Natural killer cell (primary cell): ENCODE measurements at regions not wholly inside any gene's neighbourhood (a gene's known extent, or its start where the extent isn't known, plus 50 kb on each side); places are given as distances from the start of the nearest gene placed in this dataset.
"Not testable (repeated sequence)": the region's sequence is repeated elsewhere in the genome, so short reads cannot be mapped to it uniquely, and the experiment has no call there.

ENCODE experiments used
- ATAC-seq, 3 donors: fragments of 150-1000 bp in 2 of 3; fragments of 200-7000 bp in 1 of 3; cut with Tn5 transposase; 1 replicate in 1 of 3; 2 replicates in 2 of 3; pipeline ENCODE4 v1.10.0; 2021; ENCODE audit warnings: mild to moderate bottlenecking in 2 of 3, moderate library complexity in 2 of 3
- DNase-seq, 2 donors: peaks; one replicate each; pipeline versions ENCODE4 v3.0.0 to v3.0.0-alpha.2; 2013 to 2021; ENCODE audit warnings: mixed read lengths in 1 of 2
- H3K27ac ChIP-seq: one replicate; pipeline ENCODE4 v1.5.1; 2013; ENCODE audit warnings: mild to moderate bottlenecking, low read length
- H3K27me3 ChIP-seq: one replicate; pipeline ENCODE4 v1.6.1; 2013; ENCODE audit warnings: low read length; ENCODE audit not compliant: control insufficient read depth, insufficient read depth
- H3K36me3 ChIP-seq: one replicate; pipeline ENCODE4 v1.6.1; 2013; ENCODE audit warnings: low read length; ENCODE audit not compliant: control insufficient read depth, insufficient read depth
- H3K4me1 ChIP-seq: one replicate; pipeline ENCODE4 v1.6.1; 2013; ENCODE audit warnings: low read length; ENCODE audit not compliant: control insufficient read depth, insufficient read depth
- H3K4me3 ChIP-seq: one replicate; pipeline ENCODE4 v1.5.1; 2013; ENCODE audit warnings: low read length
- H3K9me3 ChIP-seq: one replicate; pipeline ENCODE4 v1.6.1; 2013; ENCODE audit warnings: low read length; ENCODE audit not compliant: control insufficient read depth, insufficient read depth
- H3K27ac Mint-ChIP-seq, 2 donors: one replicate each; pipeline ENCODE4 v1.8.0; 2022; ENCODE audit warnings: mild to moderate bottlenecking in 2 of 2, mixed read lengths in 2 of 2, moderate library complexity in 1 of 2
- H3K27me3 Mint-ChIP-seq, 2 donors: one replicate each; pipeline ENCODE4 v1.8.0; 2022; ENCODE audit warnings: low read depth in 2 of 2, mixed read lengths in 2 of 2
- H3K36me3 Mint-ChIP-seq: one replicate; pipeline ENCODE4 v1.8.0; 2022; ENCODE audit warnings: mixed read lengths
- H3K4me1 Mint-ChIP-seq, 2 donors: one replicate each; pipeline ENCODE4 v1.8.0; 2022; ENCODE audit warnings: mixed read lengths in 2 of 2
- H3K4me3 Mint-ChIP-seq: one replicate; pipeline ENCODE4 v1.8.0; 2022; ENCODE audit warnings: mild to moderate bottlenecking, moderate library complexity, mixed read lengths
- H3K9me3 Mint-ChIP-seq, 2 donors: one replicate each; pipeline ENCODE4 v1.8.0; 2022; ENCODE audit warnings: mixed read lengths in 2 of 2
- CTCF ChIP-seq: fragments of 200-600 bp; IDR thresholded peaks from one replicate; pipeline ENCODE4 v1.8.0; 2022; ENCODE audit warnings: antibody characterized with exemption
- WGBS: methylation state at CpG from one replicate; pipeline ENCODE4 v1.1.7; 2013; ENCODE audit warnings: missing lambda C conversion rate; ENCODE audit not compliant: insufficient coverage; 5-methylcytosine and 5-hydroxymethylcytosine counted together
- intact Hi-C: fragments of 100-400 bp; cut with micrococcal nuclease; formaldehyde crosslinking; loops from one replicate; pipeline ENCODE4 v1.14.2; 2022

- intact Hi-C loops, result no loop called here
- H3K9me3 Mint-ChIP-seq, result peaks cover 4 to 12% of the 10 kb centered on the region in 2 donors
Observed at GRCh38 chr13:105679838-105680237, 855.6 kb downstream of the EFNB2 start.

GRCh38 chr13:105678072-105678471, 857.4 kb downstream of the EFNB2 start:
- Histone ChIP-seq H3K4me1 (no peaks in the 10 kb centered on the region), H3K27me3 (no peaks in the 10 kb centered on the region), H3K9me3 (peaks cover 6% of the 10 kb centered on the region), H3K36me3 (no peaks in the 10 kb centered on the region), H3K4me3 (no peak overlapping the region), H3K27ac (no peak overlapping the region)
- DNase-seq (no peak), ATAC-seq (no peak)
- no peaks in the 10 kb centered on the region for H3K27me3 Mint-ChIP-seq
- H3K27ac Mint-ChIP-seq, result no peak overlapping the region
- H3K36me3 Mint-ChIP-seq, result no peaks in the 10 kb centered on the region
- TF ChIP-seq CTCF, result no peak
- 88% methylated on average over 1 of the region's 1 CpG for WGBS
- no peak overlapping the region for H3K4me3 Mint-ChIP-seq
- H3K9me3 Mint-ChIP-seq, result peaks cover 4 to 10% of the 10 kb centered on the region in 2 donors
- no peaks in the 10 kb centered on the region for H3K4me1 Mint-ChIP-seq
- intact Hi-C loops, result no loop called here

More at GRCh38 chr13:105679838-105680237, 855.6 kb downstream of the EFNB2 start:
- DNase-seq (no peak), ATAC-seq (no peak)
- H3K4me3 ChIP-seq, result no peak overlapping the region
- Mint-ChIP-seq H3K27ac (no peak overlapping the region), H3K36me3 (no peaks in the 10 kb centered on the region), H3K27me3 (no peaks in the 10 kb centered on the region), H3K4me1 (no peaks in the 10 kb centered on the region), H3K4me3 (no peak overlapping the region)
- no peak overlapping the region for H3K27ac ChIP-seq
- no peaks in the 10 kb centered on the region for H3K4me1 ChIP-seq
- no peaks in the 10 kb centered on the region for H3K36me3 ChIP-seq
- no peaks in the 10 kb centered on the region for H3K27me3 ChIP-seq
- H3K9me3 ChIP-seq, result peaks cover 6% of the 10 kb centered on the region
- TF ChIP-seq CTCF, result no peak
- 86% methylated on average over 4 of the region's 4 CpGs for WGBS

GRCh38 chr13:105672881-105673280, 862.6 kb downstream of the EFNB2 start:
- DNase-seq (no peak), ATAC-seq (no peak)
- no peaks in the 10 kb centered on the region for H3K27me3 ChIP-seq
- no peak overlapping the region for H3K4me3 Mint-ChIP-seq
- no peaks in the 10 kb centered on the region for H3K36me3 Mint-ChIP-seq
- H3K9me3 Mint-ChIP-seq, result peaks cover 5 to 16% of the 10 kb centered on the region in 2 donors
- H3K9me3 ChIP-seq, result peaks cover 8% of the 10 kb centered on the region
- no peaks in the 10 kb centered on the region for H3K4me1 ChIP-seq
- H3K27ac Mint-ChIP-seq, result no peak overlapping the region
- intact Hi-C loops, result no loop called here
- H3K4me1 Mint-ChIP-seq, result peaks cover 0 to 5% of the 10 kb centered on the region in 2 donors
- TF ChIP-seq CTCF, result no peak
- no peaks in the 10 kb centered on the region for H3K36me3 ChIP-seq
- H3K27ac ChIP-seq, result no peak overlapping the region
- no peak overlapping the region for H3K4me3 ChIP-seq
- H3K27me3 Mint-ChIP-seq, result no peaks in the 10 kb centered on the region
- 63% methylated on average over 4 of the region's 4 CpGs for WGBS

- H3K36me3 ChIP-seq, H3K27me3 Mint-ChIP-seq, H3K9me3 ChIP-seq, H3K4me1 ChIP-seq, intact Hi-C loops, H3K36me3 Mint-ChIP-seq, H3K4me1 Mint-ChIP-seq, DNase-seq, H3K4me3 ChIP-seq, H3K27ac Mint-ChIP-seq, H3K27me3 ChIP-seq, ATAC-seq, H3K27ac ChIP-seq, H3K4me3 Mint-ChIP-seq: not testable (repeated sequence)
- 85% methylated on average over 9 of the region's 9 CpGs for WGBS
- H3K9me3 Mint-ChIP-seq, result peaks cover 9 to 16% of the 10 kb centered on the region in 2 donors
Observed at GRCh38 chr13:105671131-105671530, 864.3 kb downstream of the EFNB2 start.
